Cardiac septum (tissue), 1 donor: ENCODE measurements at regions not wholly inside any gene's neighbourhood (a gene's known extent, or its start where the extent isn't known, plus 50 kb on each side); places are given as distances from the start of the nearest gene placed in this dataset.

Experiments used
- DNase-seq: peaks from one replicate; pipeline ENCODE4 v3.0.0-alpha.2; 2020; ENCODE audit warnings: low spot score
- intact Hi-C: fragments of 100-400 bp; cut with DNase I; formaldehyde crosslinking; loops from one replicate; pipeline ENCODE4 v1.14.0; 2022
- donor health status: DM: no; HTN: no; CAD: no.

- intact Hi-C loops = no loop called here
- no peak for DNase-seq
Observed at GRCh38 chr7:42350801-42351200, 113.8 kb upstream of the GLI3 start.

GRCh38 chr7:42348631-42349030, 111.6 kb upstream of the GLI3 start:
- no peak for DNase-seq
- intact Hi-C loops = no loop called here

GRCh38 chr7:42348071-42348470, 111.1 kb upstream of the GLI3 start:
- no peak for DNase-seq
- intact Hi-C loops = no loop called here

GRCh38 chr7:42347616-42348015, 110.6 kb upstream of the GLI3 start:
- no peak for DNase-seq
- intact Hi-C loops = no loop called here

GRCh38 chr7:42345478-42346299, 108.7 kb upstream of the GLI3 start:
- intact Hi-C loops = no loop called here
- DNase-seq = no peak

GRCh38 chr7:42344198-42344755, 107.3 kb upstream of the GLI3 start:
- intact Hi-C loops = no loop called here

GRCh38 chr7:42342381-42342780, 105.4 kb upstream of the GLI3 start:
- intact Hi-C loops = no loop called here
- DNase-seq = no peak

More at GRCh38 chr7:42344198-42344755, 107.3 kb upstream of the GLI3 start:
- no peak for DNase-seq

- intact Hi-C loops = no loop called here
- no peak for DNase-seq
Observed at GRCh38 chr7:42340436-42340835, 103.4 kb upstream of the GLI3 start.

GRCh38 chr7:42338916-42339540, 102.0 kb upstream of the GLI3 start:
- intact Hi-C loops = no loop called here
- no peak for DNase-seq

- intact Hi-C loops = no loop called here
- no peak for DNase-seq
Observed at GRCh38 chr7:42338231-42338915, 101.4 kb upstream of the GLI3 start.

GRCh38 chr7:42337225-42337905, 100.4 kb upstream of the GLI3 start:
- intact Hi-C loops = no loop called here
- DNase-seq = no peak

- intact Hi-C loops = no loop called here
- DNase-seq = no peak
Observed at GRCh38 chr7:42332605-42333222, 95.7 kb upstream of the GLI3 start.

GRCh38 chr7:42319631-42320030, 82.6 kb upstream of the GLI3 start:
- intact Hi-C loops = no loop called here

GRCh38 chr7:42315631-42316030, 78.6 kb upstream of the GLI3 start:
- intact Hi-C loops = no loop called here
- DNase-seq = no peak

More at GRCh38 chr7:42319631-42320030, 82.6 kb upstream of the GLI3 start:
- no peak for DNase-seq

GRCh38 chr7:42315103-42315502, 78.1 kb upstream of the GLI3 start:
- DNase-seq = no peak
- intact Hi-C loops = no loop called here

- DNase-seq = no peak
- intact Hi-C loops = no loop called here
Observed at GRCh38 chr7:42314696-42315095, 77.7 kb upstream of the GLI3 start.

- no peak for DNase-seq
- intact Hi-C loops = no loop called here
Observed at GRCh38 chr7:42311195-42311594, 74.2 kb upstream of the GLI3 start.

- intact Hi-C loops = no loop called here
- no peak for DNase-seq
Observed at GRCh38 chr7:42292991-42293521, 56.0 kb upstream of the GLI3 start.

GRCh38 chr7:42289473-42289872, 52.5 kb upstream of the GLI3 start:
- intact Hi-C loops = no loop called here
- DNase-seq = no peak
